ENCODE measurements at regions not wholly inside any gene's neighbourhood (a gene's known extent, or its start where the extent isn't known, plus 50 kb on each side); places are given as distances from the start of the nearest gene placed in this dataset.

DNA sequence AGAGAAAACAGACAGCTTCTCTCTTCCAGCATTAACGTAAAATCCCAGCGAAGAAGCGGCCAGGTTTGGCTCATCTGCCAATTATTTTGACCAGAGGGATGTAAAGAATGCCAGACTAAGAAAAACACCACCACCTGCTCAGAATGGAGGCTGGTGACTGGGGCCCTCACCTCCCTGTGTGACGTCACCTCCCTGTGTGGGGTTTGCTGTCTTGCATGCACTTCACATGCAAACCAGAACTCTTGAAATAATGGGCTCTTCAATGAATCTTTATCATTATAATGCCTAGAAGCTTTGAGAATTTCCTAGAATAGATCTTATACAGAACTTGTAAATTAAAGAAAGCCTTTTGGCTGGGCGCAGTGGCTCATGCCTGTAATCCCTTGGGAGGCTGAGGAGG is 101.8 kb upstream of the WAC start:
- intact Hi-C loops (cut with micrococcal nuclease), result loop anchor here (10.0 kb wide), 1 partner anchor 194 kb away; no protein-coding TSS in a partner anchor
- 16% methylated on average over 5 of the region's 5 CpGs for WGBS (ENCODE audit: insufficient coverage, low coverage, missing lambda C conversion rate)
- FAIRE-seq, result no peak

More for the DNA sequence above, 101.8 kb upstream of the WAC start:
- ChIA-PET POLR2A (no interaction called here), CTCF (ENCODE audit: low intra/inter-chr PET ratio) (no interaction called here)
- Histone ChIP-seq H3K27me3 (ENCODE audit: control insufficient read depth in 2 of 2, insufficient read depth in 2 of 2, low read length in 2 of 2) (peaks cover 0 to under 1% of the 10 kb centered on the region in 2 experiments; a peak in 2 of 5 replicates), H3K9ac (ENCODE audit: insufficient read depth in 1 of 2, low read depth in 2 of 2, low read length in 2 of 2) (no peak overlapping the region), H3K36me3 (ENCODE audit: control insufficient read depth, insufficient read depth, low read length) (no peaks in the 10 kb centered on the region), H4K20me1 (replicated peaks; ENCODE audit: control insufficient read depth, insufficient read depth, low read length) (no peaks in the 10 kb centered on the region), H3K4me1 (replicated peaks in 1 of 2; ENCODE audit: control insufficient read depth in 2 of 2, insufficient read depth in 2 of 2, low read length in 2 of 2) (peaks cover 0 to 2% of the 10 kb centered on the region in 2 experiments; a peak in 2 of 5 replicates), H3K27ac (ENCODE audit: extremely low read depth, low read depth, low read length) (no peak overlapping the region), H3K9me3 (replicated peaks; ENCODE audit: control insufficient read depth, insufficient read depth, low read depth, low read length) (no peaks in the 10 kb centered on the region), H2AFZ (ENCODE audit: low read depth, low read length) (peak overlapping the region; percentile 14; the same call in 1 of the 2 replicates), H3K4me2 (ENCODE audit: insufficient read depth, low read length) (no peak overlapping the region), H3K79me2 (ENCODE audit: control insufficient read depth, insufficient read depth, low read length) (no peaks in the 10 kb centered on the region), H3K9me1 (ENCODE audit: control insufficient read depth, insufficient read depth, low read length) (no peaks in the 10 kb centered on the region), H3K4me3 (no peak overlapping the region)
- no peak for ATAC-seq
- BruUV-seq (replicated peaks), result no TSS peak
- no peak for TF ChIP-seq DACH1 (IDR thresholded peaks at IDR 0.05; ENCODE audit: partially characterized antibody)
- no peak for TF ChIP-seq NFIC (IDR thresholded peaks at IDR 0.05)
- TF ChIP-seq POLR2B (IDR thresholded peaks at IDR 0.05; ENCODE audit: low read depth, partially characterized antibody), result no peak
- TF ChIP-seq ATF1 (CRISPR knock-in tag; IDR thresholded peaks at IDR 0.05), result no peak
- TF ChIP-seq ATF1 (tag; IDR thresholded peaks at IDR 0.05), result peak; percentile 33; the same call in 1 of the 2 replicates
- TF ChIP-seq, protein P1, sequence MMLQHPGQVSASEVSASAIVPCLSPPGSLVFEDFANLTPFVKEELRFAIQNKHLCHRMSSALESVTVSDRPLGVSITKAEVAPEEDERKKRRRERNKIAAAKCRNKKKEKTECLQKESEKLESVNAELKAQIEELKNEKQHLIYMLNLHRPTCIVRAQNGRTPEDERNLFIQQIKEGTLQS (IDR thresholded peaks at IDR 0.05), result peak; percentile 23; the same call in 1 of the 2 replicates
- TF ChIP-seq, protein P1 (CRISPR knock-in tag; conservative IDR thresholded peaks at IDR 0.05), result no peak
- TF ChIP-seq, protein P2, sequence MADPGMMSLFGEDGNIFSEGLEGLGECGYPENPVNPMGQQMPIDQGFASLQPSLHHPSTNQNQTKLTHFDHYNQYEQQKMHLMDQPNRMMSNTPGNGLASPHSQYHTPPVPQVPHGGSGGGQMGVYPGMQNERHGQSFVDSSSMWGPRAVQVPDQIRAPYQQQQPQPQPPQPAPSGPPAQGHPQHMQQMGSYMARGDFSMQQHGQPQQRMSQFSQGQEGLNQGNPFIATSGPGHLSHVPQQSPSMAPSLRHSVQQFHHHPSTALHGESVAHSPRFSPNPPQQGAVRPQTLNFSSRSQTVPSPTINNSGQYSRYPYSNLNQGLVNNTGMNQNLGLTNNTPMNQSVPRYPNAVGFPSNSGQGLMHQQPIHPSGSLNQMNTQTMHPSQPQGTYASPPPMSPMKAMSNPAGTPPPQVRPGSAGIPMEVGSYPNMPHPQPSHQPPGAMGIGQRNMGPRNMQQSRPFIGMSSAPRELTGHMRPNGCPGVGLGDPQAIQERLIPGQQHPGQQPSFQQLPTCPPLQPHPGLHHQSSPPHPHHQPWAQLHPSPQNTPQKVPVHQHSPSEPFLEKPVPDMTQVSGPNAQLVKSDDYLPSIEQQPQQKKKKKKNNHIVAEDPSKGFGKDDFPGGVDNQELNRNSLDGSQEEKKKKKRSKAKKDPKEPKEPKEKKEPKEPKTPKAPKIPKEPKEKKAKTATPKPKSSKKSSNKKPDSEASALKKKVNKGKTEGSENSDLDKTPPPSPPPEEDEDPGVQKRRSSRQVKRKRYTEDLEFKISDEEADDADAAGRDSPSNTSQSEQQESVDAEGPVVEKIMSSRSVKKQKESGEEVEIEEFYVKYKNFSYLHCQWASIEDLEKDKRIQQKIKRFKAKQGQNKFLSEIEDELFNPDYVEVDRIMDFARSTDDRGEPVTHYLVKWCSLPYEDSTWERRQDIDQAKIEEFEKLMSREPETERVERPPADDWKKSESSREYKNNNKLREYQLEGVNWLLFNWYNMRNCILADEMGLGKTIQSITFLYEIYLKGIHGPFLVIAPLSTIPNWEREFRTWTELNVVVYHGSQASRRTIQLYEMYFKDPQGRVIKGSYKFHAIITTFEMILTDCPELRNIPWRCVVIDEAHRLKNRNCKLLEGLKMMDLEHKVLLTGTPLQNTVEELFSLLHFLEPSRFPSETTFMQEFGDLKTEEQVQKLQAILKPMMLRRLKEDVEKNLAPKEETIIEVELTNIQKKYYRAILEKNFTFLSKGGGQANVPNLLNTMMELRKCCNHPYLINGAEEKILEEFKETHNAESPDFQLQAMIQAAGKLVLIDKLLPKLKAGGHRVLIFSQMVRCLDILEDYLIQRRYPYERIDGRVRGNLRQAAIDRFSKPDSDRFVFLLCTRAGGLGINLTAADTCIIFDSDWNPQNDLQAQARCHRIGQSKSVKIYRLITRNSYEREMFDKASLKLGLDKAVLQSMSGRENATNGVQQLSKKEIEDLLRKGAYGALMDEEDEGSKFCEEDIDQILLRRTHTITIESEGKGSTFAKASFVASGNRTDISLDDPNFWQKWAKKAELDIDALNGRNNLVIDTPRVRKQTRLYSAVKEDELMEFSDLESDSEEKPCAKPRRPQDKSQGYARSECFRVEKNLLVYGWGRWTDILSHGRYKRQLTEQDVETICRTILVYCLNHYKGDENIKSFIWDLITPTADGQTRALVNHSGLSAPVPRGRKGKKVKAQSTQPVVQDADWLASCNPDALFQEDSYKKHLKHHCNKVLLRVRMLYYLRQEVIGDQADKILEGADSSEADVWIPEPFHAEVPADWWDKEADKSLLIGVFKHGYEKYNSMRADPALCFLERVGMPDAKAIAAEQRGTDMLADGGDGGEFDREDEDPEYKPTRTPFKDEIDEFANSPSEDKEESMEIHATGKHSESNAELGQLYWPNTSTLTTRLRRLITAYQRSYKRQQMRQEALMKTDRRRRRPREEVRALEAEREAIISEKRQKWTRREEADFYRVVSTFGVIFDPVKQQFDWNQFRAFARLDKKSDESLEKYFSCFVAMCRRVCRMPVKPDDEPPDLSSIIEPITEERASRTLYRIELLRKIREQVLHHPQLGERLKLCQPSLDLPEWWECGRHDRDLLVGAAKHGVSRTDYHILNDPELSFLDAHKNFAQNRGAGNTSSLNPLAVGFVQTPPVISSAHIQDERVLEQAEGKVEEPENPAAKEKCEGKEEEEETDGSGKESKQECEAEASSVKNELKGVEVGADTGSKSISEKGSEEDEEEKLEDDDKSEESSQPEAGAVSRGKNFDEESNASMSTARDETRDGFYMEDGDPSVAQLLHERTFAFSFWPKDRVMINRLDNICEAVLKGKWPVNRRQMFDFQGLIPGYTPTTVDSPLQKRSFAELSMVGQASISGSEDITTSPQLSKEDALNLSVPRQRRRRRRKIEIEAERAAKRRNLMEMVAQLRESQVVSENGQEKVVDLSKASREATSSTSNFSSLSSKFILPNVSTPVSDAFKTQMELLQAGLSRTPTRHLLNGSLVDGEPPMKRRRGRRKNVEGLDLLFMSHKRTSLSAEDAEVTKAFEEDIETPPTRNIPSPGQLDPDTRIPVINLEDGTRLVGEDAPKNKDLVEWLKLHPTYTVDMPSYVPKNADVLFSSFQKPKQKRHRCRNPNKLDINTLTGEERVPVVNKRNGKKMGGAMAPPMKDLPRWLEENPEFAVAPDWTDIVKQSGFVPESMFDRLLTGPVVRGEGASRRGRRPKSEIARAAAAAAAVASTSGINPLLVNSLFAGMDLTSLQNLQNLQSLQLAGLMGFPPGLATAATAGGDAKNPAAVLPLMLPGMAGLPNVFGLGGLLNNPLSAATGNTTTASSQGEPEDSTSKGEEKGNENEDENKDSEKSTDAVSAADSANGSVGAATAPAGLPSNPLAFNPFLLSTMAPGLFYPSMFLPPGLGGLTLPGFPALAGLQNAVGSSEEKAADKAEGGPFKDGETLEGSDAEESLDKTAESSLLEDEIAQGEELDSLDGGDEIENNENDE (IDR thresholded peaks at IDR 0.05; ENCODE audit: low read depth, low read length), result no peak
- DNase-seq (ENCODE audit: extremely low read depth in 1 of 4, low spot score in 3 of 4), result no peak
- in situ Hi-C loops (cut with MboI), result no loop called here
